A549 (cell line): ENCODE measurements at regions not wholly inside any gene's neighbourhood (a gene's known extent, or its start where the extent isn't known, plus 50 kb on each side); places are given as distances from the start of the nearest gene placed in this dataset.

ENCODE experiments used
- ATAC-seq, 2 experiments: fragments of 200-7000 bp in 1 of 2; fragments of >200 bp in 1 of 2; cut with Nextera tagmentation in 1 of 2; cut with Tn5 transposase in 1 of 2; 3 replicates each; pipeline versions ENCODE4 v1.8.0 to v1.9.1; 2018 to 2020; ENCODE audit warnings: mild to moderate bottlenecking in 1 of 2, moderate library complexity in 1 of 2
- CTCF ChIA-PET: fragments of 300-600 bp; sonication (Branson Sonifier 250); formaldehyde crosslinking; extraction: SDS; loops from one replicate; lab custom pipeline; 2021; ENCODE audit warnings: antibody characterized with exemption, inconsistent platforms; lab: Yijun Ruan, JAX
- POLR2A ChIA-PET: fragments of 350-600 bp; formaldehyde crosslinking; extraction: SDS; loops from one replicate; lab custom pipeline; 2021; ENCODE audit warnings: antibody characterized with exemption, inconsistent platforms; lab: Yijun Ruan, JAX
- DNase-seq, 2 experiments: peaks; one replicate each; pipeline versions ENCODE4 v3.0.0 to v3.0.0-alpha.2; 2011 to 2016; ENCODE audit warnings: low read depth in 1 of 2, low spot score in 1 of 2
- FAIRE-seq: peaks from 2 replicates; lab custom pipeline; 2011; peaks lifted over from hg19 to GRCh38; lab: Jason Lieb, UNC
- H3K27ac ChIP-seq, 2 experiments: fragments of >200 bp; sonication (Bioruptor Twin); formaldehyde crosslinking; 3 replicates each; pipeline ENCODE4 v1.5.1; 2016 to 2017
- H3K4me1 ChIP-seq: fragments of >200 bp; sonication (Bioruptor Twin); formaldehyde crosslinking; 3 replicates; pipeline ENCODE4 v1.6.1; 2016
- H3K4me2 ChIP-seq: fragments of >200 bp; sonication (Bioruptor Twin); formaldehyde crosslinking; 3 replicates; pipeline ENCODE4 v1.6.1; 2016
- H3K4me3 ChIP-seq: fragments of >200 bp; sonication (Bioruptor Twin); formaldehyde crosslinking; 3 replicates; pipeline ENCODE4 v1.5.1; 2016
- H3K9me3 ChIP-seq: fragments of >200 bp; sonication (Bioruptor Twin); formaldehyde crosslinking; 3 replicates; pipeline ENCODE4 v1.6.1; 2016
- CBX2 ChIP-seq: fragments of 200-600 bp; sonication (generic); IDR thresholded peaks from 2 replicates; pipeline ENCODE4 v1.6.1; 2016; ENCODE audit warnings: low read depth, mild to moderate bottlenecking, borderline replicate concordance
- CBX8 ChIP-seq: fragments of 200-600 bp; sonication (generic); IDR thresholded peaks from 2 replicates; pipeline ENCODE4 v1.6.1; 2016
- CEBPB ChIP-seq, 2 experiments: fragments of >200 bp in 1 of 2; sonication (Bioruptor Twin) in 1 of 2; formaldehyde crosslinking in 1 of 2; IDR thresholded peaks; 2 replicates each; pipeline ENCODE4 v1.6.1; 2012 to 2016
- CHD2 ChIP-seq: fragments of 150-350 bp; IDR thresholded peaks from 2 replicates; pipeline ENCODE4 v1.6.1; 2014; ENCODE audit warnings: low read length; ENCODE audit not compliant: partially characterized antibody
- CHD4 ChIP-seq: fragments of 200-600 bp; sonication (generic); IDR thresholded peaks from 2 replicates; pipeline ENCODE4 v1.6.1; 2016; ENCODE audit warnings: antibody characterized with exemption, mild to moderate bottlenecking, borderline replicate concordance
- GATA3 ChIP-seq: IDR thresholded peaks from 2 replicates; pipeline ENCODE4 v1.6.1; 2012; ENCODE audit warnings: borderline replicate concordance
- HDAC2 ChIP-seq: fragments of 200-600 bp; sonication (generic); IDR thresholded peaks from 2 replicates; pipeline ENCODE4 v1.6.1; 2016
- HEYL ChIP-seq: fragments of 250-450 bp; sonication (Bioruptor Pico); IDR thresholded peaks from 2 replicates; pipeline ENCODE4 v1.8.0; 2021; ENCODE audit warnings: mild to moderate bottlenecking, moderate library complexity
- HOXB13 ChIP-seq: fragments of 250-450 bp; sonication (Bioruptor Pico); IDR thresholded peaks from 2 replicates; pipeline ENCODE4 v1.5.0; 2020; ENCODE audit warnings: low read depth, mild to moderate bottlenecking, moderate library complexity
- HOXB5 ChIP-seq: fragments of 250-450 bp; sonication (Bioruptor Pico); IDR thresholded peaks from 2 replicates; pipeline ENCODE4 v1.5.0; 2020; ENCODE audit warnings: mild to moderate bottlenecking, moderate library complexity
- JUNB ChIP-seq: fragments of >200 bp; sonication (Bioruptor Twin); formaldehyde crosslinking; IDR thresholded peaks from 2 replicates; pipeline ENCODE4 v1.6.1; 2016
- MYC ChIP-seq: IDR thresholded peaks from 2 replicates; pipeline ENCODE4 v1.6.1; 2012; ENCODE audit warnings: mild to moderate bottlenecking, inconsistent platforms, low read length, improper control_type of control experiment, borderline replicate concordance
- NPAS2 ChIP-seq: fragments of 250-450 bp; sonication (Bioruptor Pico); IDR thresholded peaks from 2 replicates; pipeline ENCODE4 v1.8.0; 2022; ENCODE audit warnings: mild to moderate bottlenecking, moderate library complexity, borderline replicate concordance
- PHF8 ChIP-seq: fragments of 200-600 bp; sonication (generic); IDR thresholded peaks from 2 replicates; pipeline ENCODE4 v1.6.1; 2016; ENCODE audit warnings: low read depth, mild to moderate bottlenecking, antibody characterized with exemption, moderate library complexity, borderline replicate concordance
- POLR2A ChIP-seq: IDR thresholded peaks from 2 replicates; pipeline ENCODE4 v1.6.1; 2012; ENCODE audit warnings: mild to moderate bottlenecking, low read length
- POLR2AphosphoS2 ChIP-seq: conservative IDR thresholded peaks from 2 replicates; pipeline ENCODE4 v1.6.1; 2012; ENCODE audit warnings: low read length, improper control_type of control experiment, inconsistent platforms
- RAD21 ChIP-seq, 2 experiments: fragments of >200 bp in 1 of 2; sonication (Bioruptor Twin) in 1 of 2; formaldehyde crosslinking in 1 of 2; IDR thresholded peaks in 1 of 2; conservative IDR thresholded peaks in 1 of 2; 2 replicates in 1 of 2; 3 replicates in 1 of 2; pipeline ENCODE4 v1.6.1; 2012 to 2018; ENCODE audit warnings: inconsistent platforms in 1 of 2
- RFX5 ChIP-seq: fragments of 450-650 bp; IDR thresholded peaks from 2 replicates; pipeline ENCODE4 v1.7.1; 2014; ENCODE audit warnings: antibody characterized with exemption, mild to moderate bottlenecking, moderate library complexity
- RNF2 ChIP-seq: fragments of 200-600 bp; sonication (generic); IDR thresholded peaks from 2 replicates; pipeline ENCODE4 v1.6.1; 2016; ENCODE audit warnings: low read depth, mild to moderate bottlenecking, antibody characterized with exemption, moderate library complexity, borderline replicate concordance
- TP53 ChIP-seq: fragments of 250-450 bp; sonication (Bioruptor Pico); IDR thresholded peaks from 2 replicates; pipeline ENCODE4 v1.5.0; 2021; ENCODE audit warnings: mild to moderate bottlenecking, moderate library complexity
- ZNF302 ChIP-seq: fragments of 250-450 bp; sonication (Bioruptor Pico); IDR thresholded peaks from 2 replicates; pipeline ENCODE4 v1.9.0; 2021; ENCODE audit warnings: inconsistent platforms, mild to moderate bottlenecking, moderate library complexity
- WGBS: methylation state at CpG from one replicate; pipeline ENCODE4 v1.1.6; 2017; ENCODE audit errors: missing lambda C conversion rate; 5-methylcytosine and 5-hydroxymethylcytosine counted together
- TF ChIP-seq, protein P1 (sequence below): fragments of 200-600 bp; sonication (generic); IDR thresholded peaks from 2 replicates; pipeline ENCODE4 v1.6.1; 2016; ENCODE audit warnings: antibody characterized with exemption, mild to moderate bottlenecking, moderate library complexity
- TF ChIP-seq, protein P2 (sequence below): fragments of 450-650 bp; IDR thresholded peaks from 2 replicates; pipeline ENCODE4 v1.6.1; 2014; ENCODE audit warnings: antibody characterized with exemption
- TF ChIP-seq, protein P3 (sequence below): fragments of >200 bp; sonication (Bioruptor Twin); formaldehyde crosslinking; IDR thresholded peaks from 2 replicates; pipeline ENCODE4 v1.6.1; 2016
- TF ChIP-seq, protein P4 (sequence below): IDR thresholded peaks from 2 replicates; pipeline ENCODE4 v1.6.1; 2012; ENCODE audit warnings: low read depth, borderline replicate concordance
- TF ChIP-seq, protein P5 (sequence below): fragments of >200 bp; sonication (Bioruptor Twin); formaldehyde crosslinking; IDR thresholded peaks from 3 replicates; pipeline ENCODE4 v1.6.1; 2016

DNA sequence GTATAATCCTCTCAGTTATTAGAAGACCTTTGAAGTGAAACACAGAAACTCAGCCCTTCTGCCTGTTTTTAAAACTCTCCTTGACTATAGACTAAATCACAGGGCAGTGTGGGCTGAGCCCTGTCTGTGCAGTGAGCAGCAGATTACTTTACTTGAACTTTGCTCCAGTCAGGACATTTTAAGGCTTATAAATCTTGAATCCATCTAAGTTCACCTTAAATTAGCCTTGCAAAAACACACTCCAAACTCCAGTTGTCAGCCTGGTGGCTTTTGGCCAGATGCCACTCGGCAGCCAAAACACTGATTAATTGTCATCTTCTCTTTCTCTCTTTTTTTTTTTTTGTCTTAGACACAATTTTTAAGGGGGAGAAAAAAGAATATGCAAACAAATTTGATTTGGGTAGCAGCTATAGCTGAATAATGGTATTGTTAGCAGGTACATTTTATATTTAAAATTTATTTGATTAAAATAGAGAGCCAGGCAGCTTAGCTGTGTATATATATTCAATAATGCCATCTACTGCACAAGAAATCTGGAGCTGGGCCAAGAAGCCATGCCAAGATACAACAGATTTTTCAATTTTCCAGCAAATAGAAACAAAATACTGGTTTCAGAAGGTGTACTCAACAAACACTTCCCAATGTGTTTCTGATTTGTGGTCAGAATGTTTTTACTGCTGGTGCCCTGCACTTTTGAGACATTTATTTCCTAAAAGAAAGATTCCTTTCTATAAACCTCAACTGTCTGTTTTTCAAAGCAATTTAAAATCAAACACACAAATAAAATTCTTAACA lies 247.7 kb downstream of the TFEC start (continued):
- TF ChIP-seq, protein P1, sequence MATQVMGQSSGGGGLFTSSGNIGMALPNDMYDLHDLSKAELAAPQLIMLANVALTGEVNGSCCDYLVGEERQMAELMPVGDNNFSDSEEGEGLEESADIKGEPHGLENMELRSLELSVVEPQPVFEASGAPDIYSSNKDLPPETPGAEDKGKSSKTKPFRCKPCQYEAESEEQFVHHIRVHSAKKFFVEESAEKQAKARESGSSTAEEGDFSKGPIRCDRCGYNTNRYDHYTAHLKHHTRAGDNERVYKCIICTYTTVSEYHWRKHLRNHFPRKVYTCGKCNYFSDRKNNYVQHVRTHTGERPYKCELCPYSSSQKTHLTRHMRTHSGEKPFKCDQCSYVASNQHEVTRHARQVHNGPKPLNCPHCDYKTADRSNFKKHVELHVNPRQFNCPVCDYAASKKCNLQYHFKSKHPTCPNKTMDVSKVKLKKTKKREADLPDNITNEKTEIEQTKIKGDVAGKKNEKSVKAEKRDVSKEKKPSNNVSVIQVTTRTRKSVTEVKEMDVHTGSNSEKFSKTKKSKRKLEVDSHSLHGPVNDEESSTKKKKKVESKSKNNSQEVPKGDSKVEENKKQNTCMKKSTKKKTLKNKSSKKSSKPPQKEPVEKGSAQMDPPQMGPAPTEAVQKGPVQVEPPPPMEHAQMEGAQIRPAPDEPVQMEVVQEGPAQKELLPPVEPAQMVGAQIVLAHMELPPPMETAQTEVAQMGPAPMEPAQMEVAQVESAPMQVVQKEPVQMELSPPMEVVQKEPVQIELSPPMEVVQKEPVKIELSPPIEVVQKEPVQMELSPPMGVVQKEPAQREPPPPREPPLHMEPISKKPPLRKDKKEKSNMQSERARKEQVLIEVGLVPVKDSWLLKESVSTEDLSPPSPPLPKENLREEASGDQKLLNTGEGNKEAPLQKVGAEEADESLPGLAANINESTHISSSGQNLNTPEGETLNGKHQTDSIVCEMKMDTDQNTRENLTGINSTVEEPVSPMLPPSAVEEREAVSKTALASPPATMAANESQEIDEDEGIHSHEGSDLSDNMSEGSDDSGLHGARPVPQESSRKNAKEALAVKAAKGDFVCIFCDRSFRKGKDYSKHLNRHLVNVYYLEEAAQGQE, result no peak
- TF ChIP-seq, protein P2, sequence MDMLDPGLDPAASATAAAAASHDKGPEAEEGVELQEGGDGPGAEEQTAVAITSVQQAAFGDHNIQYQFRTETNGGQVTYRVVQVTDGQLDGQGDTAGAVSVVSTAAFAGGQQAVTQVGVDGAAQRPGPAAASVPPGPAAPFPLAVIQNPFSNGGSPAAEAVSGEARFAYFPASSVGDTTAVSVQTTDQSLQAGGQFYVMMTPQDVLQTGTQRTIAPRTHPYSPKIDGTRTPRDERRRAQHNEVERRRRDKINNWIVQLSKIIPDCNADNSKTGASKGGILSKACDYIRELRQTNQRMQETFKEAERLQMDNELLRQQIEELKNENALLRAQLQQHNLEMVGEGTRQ, result no peak
- TF ChIP-seq HDAC2 (no peak), NPAS2 (CRISPR knock-in tag) (no peak), CHD4 (no peak)

DNA sequence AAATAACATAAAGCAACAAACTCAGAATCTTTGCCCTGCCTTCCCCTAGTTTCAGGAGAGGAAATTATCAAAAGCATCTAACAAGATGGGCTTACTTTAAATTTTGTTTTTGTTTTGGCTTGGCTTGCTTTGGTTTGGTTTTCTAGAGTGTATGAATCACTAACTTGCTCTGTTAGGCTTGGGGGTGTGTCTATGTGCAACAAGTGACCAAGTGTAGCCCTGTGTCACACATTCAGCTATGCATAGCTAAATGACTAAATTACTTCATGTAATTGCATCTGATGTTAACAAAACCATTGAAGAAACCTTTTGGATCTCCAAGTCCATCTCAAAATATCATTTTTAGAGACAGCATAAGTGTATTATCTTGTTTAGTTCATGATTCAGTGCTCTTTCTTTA lies 251.0 kb downstream of the TFEC start:
- FAIRE-seq, result no peak
- POLR2A ChIA-PET, result no interaction called here
- no peak for ATAC-seq
- CTCF ChIA-PET, result no interaction called here
- no peak overlapping the region for H3K4me2 ChIP-seq
- TF ChIP-seq HOXB5 (CRISPR knock-in tag) (no peak), HDAC2 (no peak), CHD4 (no peak), CBX8 (no peak), MYC (no peak), HOXB13 (no peak), CEBPB (IDR thresholded peaks at IDR 0.05) (no peak), CBX2 (no peak), HEYL (no peak), TP53 (CRISPR knock-in tag) (no peak), GATA3 (no peak), POLR2AphosphoS2 (no peak)
- TF ChIP-seq, protein P3, sequence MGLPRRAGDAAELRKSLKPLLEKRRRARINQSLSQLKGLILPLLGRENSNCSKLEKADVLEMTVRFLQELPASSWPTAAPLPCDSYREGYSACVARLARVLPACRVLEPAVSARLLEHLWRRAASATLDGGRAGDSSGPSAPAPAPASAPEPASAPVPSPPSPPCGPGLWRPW, result no peak
- TF ChIP-seq, protein P4, sequence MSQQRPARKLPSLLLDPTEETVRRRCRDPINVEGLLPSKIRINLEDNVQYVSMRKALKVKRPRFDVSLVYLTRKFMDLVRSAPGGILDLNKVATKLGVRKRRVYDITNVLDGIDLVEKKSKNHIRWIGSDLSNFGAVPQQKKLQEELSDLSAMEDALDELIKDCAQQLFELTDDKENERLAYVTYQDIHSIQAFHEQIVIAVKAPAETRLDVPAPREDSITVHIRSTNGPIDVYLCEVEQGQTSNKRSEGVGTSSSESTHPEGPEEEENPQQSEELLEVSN, result no peak
- TF ChIP-seq, protein P5, sequence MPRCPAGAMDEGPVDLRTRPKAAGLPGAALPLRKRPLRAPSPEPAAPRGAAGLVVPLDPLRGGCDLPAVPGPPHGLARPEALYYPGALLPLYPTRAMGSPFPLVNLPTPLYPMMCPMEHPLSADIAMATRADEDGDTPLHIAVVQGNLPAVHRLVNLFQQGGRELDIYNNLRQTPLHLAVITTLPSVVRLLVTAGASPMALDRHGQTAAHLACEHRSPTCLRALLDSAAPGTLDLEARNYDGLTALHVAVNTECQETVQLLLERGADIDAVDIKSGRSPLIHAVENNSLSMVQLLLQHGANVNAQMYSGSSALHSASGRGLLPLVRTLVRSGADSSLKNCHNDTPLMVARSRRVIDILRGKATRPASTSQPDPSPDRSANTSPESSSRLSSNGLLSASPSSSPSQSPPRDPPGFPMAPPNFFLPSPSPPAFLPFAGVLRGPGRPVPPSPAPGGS, result no peak
- no peak overlapping the region for H3K4me3 ChIP-seq
- H3K27ac ChIP-seq, result no peak overlapping the region
- no peaks in the 10 kb centered on the region for H3K9me3 ChIP-seq
- no peak for DNase-seq
- no peaks in the 10 kb centered on the region for H3K4me1 ChIP-seq

DNA sequence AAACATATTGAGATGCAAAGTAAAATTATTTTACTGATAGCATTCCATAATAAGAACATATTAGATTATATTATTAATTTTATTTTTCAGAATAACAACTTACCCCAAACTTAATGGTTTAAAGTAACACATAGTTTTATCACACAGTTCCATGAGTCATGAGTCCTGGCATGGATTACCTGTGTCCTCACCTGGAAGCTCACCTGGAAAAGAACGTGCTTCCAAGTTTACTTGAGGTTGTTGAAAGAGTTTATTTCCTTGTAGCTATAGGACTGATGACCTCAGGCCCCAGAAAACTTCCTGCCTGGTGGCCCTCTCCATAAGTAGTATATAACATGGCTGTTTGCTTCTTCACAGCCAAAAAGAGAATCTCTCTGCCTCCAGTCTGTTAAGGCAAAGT lies 254.6 kb downstream of the TFEC start:
- FAIRE-seq (no peak), DNase-seq (no peak), ATAC-seq (no peak)
- CTCF ChIA-PET, result no interaction called here
- WGBS, result 7% methylated on average over 1 of the region's 1 CpG
- POLR2A ChIA-PET, result no interaction called here
- Histone ChIP-seq H3K4me1 (no peaks in the 10 kb centered on the region), H3K9me3 (no peaks in the 10 kb centered on the region), H3K27ac (no peak overlapping the region), H3K4me2 (no peak overlapping the region), H3K4me3 (no peak overlapping the region)
- TF ChIP-seq RFX5 (no peak), POLR2A (no peak), TP53 (CRISPR knock-in tag) (no peak), HEYL (no peak), HOXB5 (CRISPR knock-in tag) (no peak), RNF2 (no peak), ZNF302 (CRISPR knock-in tag) (no peak), CBX8 (no peak), JUNB (no peak), PHF8 (no peak), HOXB13 (no peak), CHD2 (no peak), HDAC2 (no peak), RAD21 (conservative IDR thresholded peaks at IDR 0.05 in 1 of 2, IDR thresholded peaks at IDR 0.05 in 1 of 2) (no peak)
- TF ChIP-seq, protein P4, result no peak
